Calu3 (cell line): ENCODE measurements at regions not wholly inside any gene's neighbourhood (a gene's known extent, or its start where the extent isn't known, plus 50 kb on each side); places are given as distances from the start of the nearest gene placed in this dataset.

Source experiments
- BruUV-seq: library from RNA; stranded (reverse); fragments of 400-500 nt; replicated peaks from 2 replicates; lab custom pipeline; 2021; lab: Mats Ljungman, UMichigan
- CTCF ChIA-PET: fragments of 300-600 bp; sonication (Branson Sonifier 250); formaldehyde crosslinking; loops from one replicate; lab custom pipeline; 2022; ENCODE audit warnings: antibody characterized with exemption; lab: Charles Lee
- DNase-seq: peaks from one replicate; pipeline ENCODE4 v3.0.0; 2022
- H3K27ac Mint-ChIP-seq: one replicate; pipeline ENCODE4 v1.8.0; 2022; ENCODE audit warnings: mixed read lengths; ENCODE audit not compliant: unreplicated experiment
- H3K27me3 Mint-ChIP-seq: one replicate; pipeline ENCODE4 v1.8.0; 2022; ENCODE audit warnings: mixed read lengths; ENCODE audit not compliant: unreplicated experiment
- H3K36me3 Mint-ChIP-seq: one replicate; pipeline ENCODE4 v1.8.0; 2022; ENCODE audit warnings: mild to moderate bottlenecking, moderate library complexity, mixed read lengths; ENCODE audit not compliant: insufficient read depth, unreplicated experiment
- H3K4me1 Mint-ChIP-seq: one replicate; pipeline ENCODE4 v1.8.0; 2022; ENCODE audit warnings: mild to moderate bottlenecking, low read depth, mixed read lengths; ENCODE audit not compliant: unreplicated experiment
- H3K4me3 Mint-ChIP-seq: one replicate; pipeline ENCODE4 v1.8.0; 2022; ENCODE audit warnings: mild to moderate bottlenecking, low read depth, moderate library complexity, mixed read lengths; ENCODE audit not compliant: unreplicated experiment
- H3K9me3 Mint-ChIP-seq: one replicate; pipeline ENCODE4 v1.8.0; 2022; ENCODE audit warnings: low read depth, mixed read lengths; ENCODE audit not compliant: unreplicated experiment
- CTCF ChIP-seq: fragments of 200-600 bp; IDR thresholded peaks from one replicate; pipeline ENCODE4 v1.8.0; 2022; ENCODE audit warnings: antibody characterized with exemption; ENCODE audit not compliant: unreplicated experiment
- intact Hi-C: fragments of 100-400 bp; cut with micrococcal nuclease; formaldehyde crosslinking; loops from one replicate; pipeline ENCODE4 v1.10.0; 2022; ENCODE audit not compliant: unreplicated experiment

GRCh38 chr18:28559511-28559910 lies 382.6 kb upstream of the CDH2 start:
- CTCF ChIA-PET = no interaction called here
- DNase-seq = no peak
- Mint-ChIP-seq H3K27ac (no peak overlapping the region), H3K36me3 (no peaks in the 10 kb centered on the region), H3K4me1 (no peaks in the 10 kb centered on the region), H3K27me3 (no peaks in the 10 kb centered on the region), H3K9me3 (no peaks in the 10 kb centered on the region), H3K4me3 (no peak overlapping the region)
- intact Hi-C loops = no loop called here
- no peak for TF ChIP-seq CTCF
- no TSS peak for BruUV-seq

GRCh38 chr18:28541934-28542333 lies 365.0 kb upstream of the CDH2 start:
- CTCF ChIA-PET = no interaction called here
- H3K4me1 Mint-ChIP-seq = peaks cover 8% of the 10 kb centered on the region
- no peak for DNase-seq
- TF ChIP-seq CTCF = no peak
- no TSS peak for BruUV-seq
- no peak overlapping the region for H3K27ac Mint-ChIP-seq
- H3K4me3 Mint-ChIP-seq = no peak overlapping the region
- no peaks in the 10 kb centered on the region for H3K9me3 Mint-ChIP-seq
- intact Hi-C loops = no loop called here
- H3K36me3 Mint-ChIP-seq = no peaks in the 10 kb centered on the region
- H3K27me3 Mint-ChIP-seq = no peaks in the 10 kb centered on the region

GRCh38 chr18:28541276-28541930 lies 364.5 kb upstream of the CDH2 start:
- H3K4me1 Mint-ChIP-seq = peaks cover 8% of the 10 kb centered on the region
- no peaks in the 10 kb centered on the region for H3K27me3 Mint-ChIP-seq
- no peaks in the 10 kb centered on the region for H3K36me3 Mint-ChIP-seq
- no peak overlapping the region for H3K4me3 Mint-ChIP-seq
- H3K27ac Mint-ChIP-seq = no peak overlapping the region
- BruUV-seq = no TSS peak
- intact Hi-C loops = no loop called here
- H3K9me3 Mint-ChIP-seq = no peaks in the 10 kb centered on the region
- no peak for TF ChIP-seq CTCF
- DNase-seq = no peak
- CTCF ChIA-PET = no interaction called here

GRCh38 chr18:28529644-28530043 lies 352.7 kb upstream of the CDH2 start:
- TF ChIP-seq CTCF = no peak
- no peaks in the 10 kb centered on the region for H3K27me3 Mint-ChIP-seq
- no peak overlapping the region for H3K27ac Mint-ChIP-seq
- intact Hi-C loops = no loop called here
- no TSS peak for BruUV-seq
- H3K9me3 Mint-ChIP-seq = no peaks in the 10 kb centered on the region
- no peaks in the 10 kb centered on the region for H3K36me3 Mint-ChIP-seq
- CTCF ChIA-PET = no interaction called here
- no peaks in the 10 kb centered on the region for H3K4me1 Mint-ChIP-seq
- DNase-seq = no peak
- no peak overlapping the region for H3K4me3 Mint-ChIP-seq
